ENCODE measurements at regions not wholly inside any gene's neighbourhood (a gene's known extent, or its start where the extent isn't known, plus 50 kb on each side); places are given as distances from the start of the nearest gene placed in this dataset.

- TF ChIP-seq ZEB1 (IDR thresholded peaks at IDR 0.05; ENCODE audit: insufficient replicate concordance, low read depth) (no peak), CTCF (CRISPR knock-in tag; IDR thresholded peaks at IDR 0.05) (no peak), ZSCAN30 (CRISPR knock-in tag; IDR thresholded peaks at IDR 0.05) (no peak), ZNF776 (CRISPR knock-in tag; IDR thresholded peaks at IDR 0.05) (no peak), ZNF777 (CRISPR knock-in tag; IDR thresholded peaks at IDR 0.05) (no peak), ZNF362 (CRISPR knock-in tag; IDR thresholded peaks at IDR 0.05; ENCODE audit: borderline replicate concordance) (no peak), BCL6 (CRISPR knock-in tag; IDR thresholded peaks at IDR 0.05) (no peak), CAMTA2 (CRISPR knock-in tag; IDR thresholded peaks at IDR 0.05; ENCODE audit: borderline replicate concordance) (no peak), ZNF570 (CRISPR knock-in tag; IDR thresholded peaks at IDR 0.05; ENCODE audit: borderline replicate concordance) (no peak), FOXP4 (CRISPR knock-in tag; IDR thresholded peaks at IDR 0.05) (no peak), ZNF263 (CRISPR knock-in tag; IDR thresholded peaks at IDR 0.05) (no peak), NFIC (IDR thresholded peaks at IDR 0.05; ENCODE audit: low read length) (no peak)
Observed at GRCh38 chr18:77948567-77948966, 698.9 kb downstream of the GALR1 start.

All from HepG2 (cell line).